Cardiac fibroblast (primary cell): ENCODE measurements at regions not wholly inside any gene's neighbourhood (a gene's known extent, or its start where the extent isn't known, plus 50 kb on each side); places are given as distances from the start of the nearest gene placed in this dataset.
A peak's percentile ranks its signal among the peaks of the same experiment; 100 is the strongest.

Experiments
- DNase-seq, 2 donors: peaks; one replicate each; pipeline versions ENCODE4 v3.0.0 to v3.0.0-alpha.2; 2010; ENCODE audit warnings: low read depth in 2 of 2
- H3K4me3 ChIP-seq, 2 donors: replicated peaks in 1 of 2; 1 replicate in 1 of 2; 2 replicates in 1 of 2; pipeline ENCODE4 v1.5.1; 2011; ENCODE audit warnings: low read depth in 2 of 2, low read length in 2 of 2, mild to moderate bottlenecking in 2 of 2, moderate library complexity in 1 of 2
- CTCF ChIP-seq: IDR thresholded peaks from one replicate; pipeline ENCODE4 v1.5.1; 2011; ENCODE audit warnings: low read depth, mild to moderate bottlenecking, low read length, inconsistent platforms

GRCh38 chr4:56169061-56169460, 218.2 kb downstream of the AASDH start:
- DNase-seq, result no peak
- no peak for TF ChIP-seq CTCF
- H3K4me3 ChIP-seq, result no peak overlapping the region

GRCh38 chr4:56164907-56165306, 216.2 kb downstream of the CEP135 start:
- H3K4me3 ChIP-seq, result no peak overlapping the region
- no peak for TF ChIP-seq CTCF
- DNase-seq, result no peak

GRCh38 chr4:56160636-56161035, 211.9 kb downstream of the CEP135 start:
- no peak for TF ChIP-seq CTCF
- no peak for DNase-seq
- H3K4me3 ChIP-seq, result no peak overlapping the region

DNA sequence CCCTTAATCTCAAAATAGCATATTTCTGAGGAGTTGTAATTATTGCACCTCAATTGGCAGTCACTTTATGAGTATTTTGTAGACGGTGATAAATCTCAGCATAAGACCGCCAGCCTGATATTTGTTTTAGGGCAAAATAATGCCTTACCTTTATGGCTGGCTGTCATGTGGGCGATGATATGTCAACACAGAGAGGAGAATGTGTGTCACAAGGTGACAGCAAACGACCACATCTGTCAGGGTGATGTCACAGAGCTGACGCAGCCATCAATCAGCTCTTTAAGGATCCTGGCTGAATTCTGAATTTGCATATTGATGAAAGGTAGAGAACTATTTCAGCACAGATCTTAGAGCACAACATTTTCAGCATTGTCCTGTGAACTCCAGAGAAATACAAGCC, 209.7 kb downstream of the CEP135 start:
- no peak overlapping the region for H3K4me3 ChIP-seq
- TF ChIP-seq CTCF, result no peak
- DNase-seq, result no peak

- TF ChIP-seq CTCF, result no peak
- no peak for DNase-seq
- no peak overlapping the region for H3K4me3 ChIP-seq
Measured at GRCh38 chr4:56156141-56156540, 207.4 kb downstream of the CEP135 start.

DNA sequence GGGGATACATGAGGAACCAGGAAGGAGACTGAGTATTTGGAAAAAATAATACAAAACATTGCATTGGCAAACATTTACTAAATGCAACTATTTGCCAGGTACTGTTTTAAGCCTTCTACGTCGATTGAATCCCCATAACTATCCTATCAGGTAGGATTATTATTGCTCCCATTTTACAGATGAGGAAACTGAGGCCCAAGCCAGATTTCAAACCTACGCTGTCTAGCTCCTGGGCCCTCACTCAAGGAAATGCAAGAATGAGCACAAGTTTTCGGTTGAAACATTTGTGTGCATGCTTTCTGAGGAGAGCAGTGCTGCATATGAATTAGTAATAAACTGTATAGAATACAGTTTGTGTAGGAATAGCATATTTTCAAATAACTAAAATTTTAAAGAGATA, 206.7 kb downstream of the CEP135 start:
- DNase-seq, result no peak
- no peak overlapping the region for H3K4me3 ChIP-seq
- TF ChIP-seq CTCF, result no peak

- TF ChIP-seq CTCF, result no peak
- H3K4me3 ChIP-seq, result no peak overlapping the region
- peak; percentile 68 to 69 for DNase-seq
Measured at GRCh38 chr4:56149591-56149990, 200.8 kb downstream of the CEP135 start.
